GM23338 (cell line): ENCODE measurements at regions not wholly inside any gene's neighbourhood (a gene's known extent, or its start where the extent isn't known, plus 50 kb on each side); places are given as distances from the start of the nearest gene placed in this dataset.

Experiments used
- CREB1 ChIP-seq: fragments of 250-450 bp; sonication (Bioruptor Pico); IDR thresholded peaks from 2 replicates; pipeline ENCODE4 v1.5.0; 2020; ENCODE audit warnings: low read depth, mild to moderate bottlenecking, moderate library complexity
- CTCF ChIP-seq, 2 experiments: fragments of 200-600 bp in 1 of 2; sonication (generic) in 1 of 2; conservative IDR thresholded peaks; 2 replicates each; pipeline versions ENCODE4 v1.5.1 to v1.6.1; 2016 to 2017; ENCODE audit warnings: antibody characterized with exemption in 2 of 2, low read depth in 2 of 2, mild to moderate bottlenecking in 2 of 2, moderate library complexity in 1 of 2
- ETS1 ChIP-seq: IDR thresholded peaks from 2 replicates; pipeline ENCODE4 v1.6.1; 2016; ENCODE audit warnings: antibody characterized with exemption
- EZH2 ChIP-seq: fragments of 200-600 bp; sonication (generic); IDR thresholded peaks from one replicate; pipeline ENCODE4 v1.8.0; 2017; ENCODE audit warnings: antibody characterized with exemption, mild to moderate bottlenecking, low read depth; ENCODE audit not compliant: unreplicated experiment
- EZH2phosphoT487 ChIP-seq: fragments of 200-600 bp; sonication (generic); IDR thresholded peaks from one replicate; pipeline ENCODE4 v1.8.1; 2018; ENCODE audit warnings: antibody characterized with exemption; ENCODE audit not compliant: unreplicated experiment
- JUNB ChIP-seq: IDR thresholded peaks from one replicate; pipeline ENCODE4 v1.6.1; 2016; ENCODE audit warnings: antibody characterized with exemption; ENCODE audit not compliant: unreplicated experiment
- NANOG ChIP-seq: IDR thresholded peaks from 2 replicates; pipeline ENCODE4 v1.6.1; 2016; ENCODE audit warnings: antibody characterized with exemption, borderline replicate concordance
- POLR2AphosphoS5 ChIP-seq: IDR thresholded peaks from 2 replicates; pipeline ENCODE4 v1.6.1; 2016; ENCODE audit warnings: antibody characterized with exemption, low read depth
- REST ChIP-seq: IDR thresholded peaks from one replicate; pipeline ENCODE4 v1.6.1; 2018; ENCODE audit warnings: antibody characterized with exemption; ENCODE audit not compliant: unreplicated experiment
- STAT1 ChIP-seq: IDR thresholded peaks from one replicate; pipeline ENCODE4 v1.6.1; 2016; ENCODE audit warnings: antibody characterized with exemption; ENCODE audit not compliant: unreplicated experiment
- ZNF331 ChIP-seq: fragments of 250-450 bp; sonication (Bioruptor Pico); IDR thresholded peaks from 2 replicates; pipeline ENCODE4 v1.5.0; 2020; ENCODE audit warnings: low read depth, mild to moderate bottlenecking, moderate library complexity
- ZNF462 ChIP-seq: fragments of 250-450 bp; sonication (Bioruptor Pico); IDR thresholded peaks from 2 replicates; pipeline ENCODE4 v1.5.0; 2020; ENCODE audit warnings: mild to moderate bottlenecking, moderate library complexity

- TF ChIP-seq EZH2phosphoT487 (no peak), CTCF (conservative IDR thresholded peaks at IDR 0.05; ENCODE audit: low read depth in 2 of 2) (no peak), REST (no peak), CREB1 (CRISPR knock-in tag) (no peak), POLR2AphosphoS5 (no peak), EZH2 (no peak), ZNF462 (CRISPR knock-in tag) (no peak), NANOG (no peak), JUNB (no peak), STAT1 (no peak), ZNF331 (CRISPR knock-in tag) (no peak), ETS1 (no peak)
Observed at GRCh38 chr1:82944822-82945221, 1054.1 kb downstream of the TTLL7 start.
